Activated gamma-delta T cell treated with anti-CD3 and anti-CD28 coated beads, Interleukin-2, amount 50 U/mL, for 16 hours (primary cell): ENCODE measurements at regions not wholly inside any gene's neighbourhood (a gene's known extent, or its start where the extent isn't known, plus 50 kb on each side); places are given as distances from the start of the nearest gene placed in this dataset.

Experiments used
- DNase-seq: peaks from one replicate; pipeline ENCODE4 v3.0.0-alpha.2; 2020; ENCODE audit warnings: low read depth

DNA sequence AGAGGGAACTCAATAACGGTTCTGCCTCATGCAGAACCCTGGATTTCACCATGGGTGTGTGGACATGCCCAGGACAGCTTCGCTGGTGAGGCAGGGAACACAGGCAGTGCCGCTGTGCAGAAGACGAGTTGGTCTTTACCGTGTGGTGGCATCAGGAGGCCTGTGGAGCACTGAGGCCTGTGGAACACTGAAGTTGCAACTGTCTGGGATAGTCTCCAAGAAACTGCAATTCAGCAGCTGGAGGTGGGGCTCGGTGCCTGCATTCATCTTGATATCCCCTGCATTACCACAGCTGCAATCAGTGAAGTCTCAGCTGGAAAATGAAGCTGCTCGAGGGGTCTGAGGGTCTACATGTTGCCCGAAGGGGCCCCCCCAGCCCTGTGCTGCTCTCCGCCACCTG lies 202.4 kb upstream of the CDH4 start:
- no peak for DNase-seq

- DNase-seq: no peak
These were observed 201.6 kb upstream of the CDH4 start for GRCh38 chr20:61050336-61050890.

GRCh38 chr20:61052195-61052750 lies 199.8 kb upstream of the CDH4 start:
- no peak for DNase-seq

DNA sequence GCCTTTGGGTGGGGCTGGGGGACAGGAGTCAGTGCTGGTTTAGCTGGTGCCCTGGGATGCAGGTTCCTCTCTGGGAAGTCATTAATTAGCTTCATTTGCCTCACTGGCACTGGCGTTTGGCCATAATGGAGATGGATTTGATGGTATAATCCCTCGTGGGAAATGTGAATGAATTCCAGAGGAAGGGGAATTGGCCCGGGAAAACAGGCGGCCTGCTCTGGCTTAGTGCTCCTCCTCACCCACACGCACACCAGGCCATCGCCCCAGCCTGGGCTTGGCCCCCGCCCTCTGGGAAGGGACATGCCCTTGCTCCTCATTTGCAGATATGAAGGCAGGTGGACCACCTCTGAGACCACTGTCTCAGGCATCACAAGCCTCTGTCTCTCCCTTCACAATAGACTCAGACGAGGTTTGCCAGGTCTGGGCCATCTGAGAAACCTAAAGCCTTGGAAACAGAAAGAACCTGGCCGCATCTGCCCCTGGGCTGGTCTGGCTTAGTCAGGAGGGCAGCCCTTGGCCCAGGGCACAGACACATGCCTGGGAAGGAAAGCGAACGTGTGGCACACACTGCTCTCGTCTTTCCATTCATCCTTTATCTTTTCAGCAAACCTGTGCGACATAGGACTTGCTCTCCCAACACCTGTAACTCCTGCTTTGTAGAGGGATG lies 199.2 kb upstream of the CDH4 start:
- DNase-seq: no peak

DNA sequence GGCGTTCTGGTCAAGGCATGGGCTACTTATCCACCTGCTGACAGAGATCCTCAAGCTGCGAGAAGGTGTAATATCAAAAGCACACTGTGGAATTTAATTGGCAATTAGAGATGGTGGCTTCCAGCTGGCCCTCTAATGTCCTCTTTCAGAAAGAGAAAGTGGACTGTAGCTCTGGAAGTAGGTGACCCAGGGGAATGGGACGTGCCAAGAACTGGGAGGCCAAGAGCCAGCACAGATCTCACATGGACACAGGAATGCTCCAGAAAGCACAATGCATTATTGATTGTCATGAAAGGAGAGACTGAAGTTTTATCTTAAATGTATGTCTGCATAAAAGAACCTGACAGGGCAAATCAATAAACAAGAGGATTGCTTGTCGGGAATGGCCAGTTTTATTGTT lies 198.6 kb upstream of the CDH4 start:
- no peak for DNase-seq

GRCh38 chr20:61053889-61054288 lies 198.2 kb upstream of the CDH4 start:
- DNase-seq: no peak

- DNase-seq: no peak
These were observed 197.7 kb upstream of the CDH4 start for GRCh38 chr20:61054411-61054810.

DNA sequence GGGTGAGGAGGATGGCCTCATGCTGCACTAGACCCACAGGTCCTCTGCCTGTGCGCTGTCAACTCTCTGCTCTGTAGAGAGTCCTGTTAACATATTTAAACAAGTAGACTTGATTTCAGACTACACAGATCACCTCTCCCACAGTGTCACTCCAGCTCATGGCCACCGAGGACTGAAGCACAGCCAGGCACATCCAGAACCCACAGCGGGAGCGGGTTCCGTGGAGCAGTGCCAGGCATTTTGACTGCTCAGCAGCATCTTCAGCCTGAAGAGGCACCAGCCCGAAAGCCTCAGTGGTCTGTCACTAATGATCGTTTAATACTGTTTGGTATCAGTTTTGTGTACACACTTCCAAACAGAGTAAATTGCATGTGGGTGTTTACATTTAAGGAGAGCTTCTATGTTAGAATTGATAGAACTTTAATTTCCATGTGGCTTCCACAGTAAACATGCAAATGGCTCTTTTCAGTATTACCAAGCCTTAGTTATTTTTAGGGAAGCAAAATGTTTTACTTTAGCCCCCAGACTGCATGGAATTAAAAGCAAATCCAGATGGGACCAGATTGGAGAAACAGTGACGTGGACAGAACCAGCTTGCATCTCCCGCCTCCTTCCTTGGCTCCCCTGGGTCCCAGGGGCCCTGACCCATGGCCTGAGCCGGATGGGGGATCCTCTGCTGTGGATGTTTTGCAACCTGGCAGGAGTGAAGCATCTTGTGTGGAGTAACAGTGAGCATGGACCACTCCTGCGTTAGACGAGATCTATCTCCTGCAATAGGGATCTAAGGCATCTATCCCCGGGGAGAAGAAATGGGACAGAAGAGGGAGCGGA lies 196.7 kb upstream of the CDH4 start:
- DNase-seq: no peak

- DNase-seq: no peak
These were observed 195.9 kb upstream of the CDH4 start for GRCh38 chr20:61056116-61056515.

GRCh38 chr20:61056627-61057442 lies 195.2 kb upstream of the CDH4 start:
- DNase-seq: no peak

- DNase-seq: no peak
These were observed 194.5 kb upstream of the CDH4 start for GRCh38 chr20:61057443-61058121.

GRCh38 chr20:61061981-61062380 lies 190.1 kb upstream of the CDH4 start:
- no peak for DNase-seq

DNA sequence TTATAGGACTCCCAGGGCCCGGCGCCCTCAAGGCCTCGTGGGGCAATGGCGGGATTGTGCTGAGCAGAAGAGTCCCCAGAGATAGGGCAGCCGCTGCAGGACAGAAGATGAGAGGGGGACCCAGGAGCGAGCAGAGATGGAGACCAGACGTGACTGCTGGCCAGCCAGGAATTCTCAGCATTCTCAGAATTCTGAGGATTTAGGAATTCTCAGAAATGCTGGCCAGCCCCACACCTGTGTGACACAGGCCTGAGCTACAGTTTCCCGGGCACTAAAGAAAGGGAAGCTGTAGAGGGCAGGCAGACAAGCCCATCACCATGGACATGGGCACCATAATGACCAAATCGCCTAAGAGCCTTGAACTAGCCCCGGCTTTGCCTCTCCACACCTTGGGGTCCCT lies 186.2 kb upstream of the CDH4 start:
- no peak for DNase-seq

DNA sequence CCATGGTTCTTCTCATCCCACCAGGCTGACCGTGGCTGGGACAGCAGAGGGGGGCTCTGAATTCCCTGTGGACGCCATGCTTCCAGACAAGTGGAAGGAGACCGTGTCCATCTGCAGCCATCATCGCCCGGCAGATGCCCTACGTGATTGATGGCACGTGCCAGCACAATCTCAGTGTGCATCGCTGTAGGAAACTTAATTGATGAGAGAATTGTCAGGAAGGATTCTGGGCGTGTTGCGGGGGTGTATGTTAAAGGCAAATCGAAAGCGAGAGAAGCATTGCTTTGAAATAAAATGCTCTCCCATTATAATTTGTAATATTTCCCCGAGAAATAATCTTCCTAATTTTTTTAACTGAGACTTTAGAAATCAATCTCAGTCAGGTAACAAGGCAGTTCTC lies 185.5 kb upstream of the CDH4 start:
- DNase-seq: no peak

- DNase-seq: no peak
These were observed 184.8 kb upstream of the CDH4 start for GRCh38 chr20:61067221-61067620.

GRCh38 chr20:61072398-61072797 lies 179.7 kb upstream of the CDH4 start:
- DNase-seq: no peak

GRCh38 chr20:61073376-61073775 lies 178.7 kb upstream of the CDH4 start:
- no peak for DNase-seq

GRCh38 chr20:61082720-61083119 lies 169.3 kb upstream of the CDH4 start:
- no peak for DNase-seq

DNA sequence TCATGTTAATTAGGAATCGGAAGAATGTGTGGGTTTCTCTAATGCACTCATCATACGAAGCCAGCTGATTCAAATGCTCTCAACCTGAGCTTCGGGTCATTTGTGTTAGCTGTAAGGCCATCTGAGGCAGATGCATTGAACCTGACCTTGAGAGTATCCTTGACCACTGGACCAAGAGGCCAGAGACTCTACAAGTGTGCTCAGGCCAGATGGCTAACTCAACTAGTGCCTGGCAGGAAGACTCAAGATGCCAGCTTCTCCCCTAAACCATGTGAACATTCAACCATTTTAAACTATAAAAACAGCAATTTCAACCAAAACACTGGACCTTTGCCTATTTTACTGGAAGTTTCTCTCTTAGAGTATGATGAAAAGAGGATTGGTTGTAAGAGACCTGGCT lies 168.6 kb upstream of the CDH4 start:
- no peak for DNase-seq

GRCh38 chr20:61086031-61086430 lies 166.0 kb upstream of the CDH4 start:
- no peak for DNase-seq

DNA sequence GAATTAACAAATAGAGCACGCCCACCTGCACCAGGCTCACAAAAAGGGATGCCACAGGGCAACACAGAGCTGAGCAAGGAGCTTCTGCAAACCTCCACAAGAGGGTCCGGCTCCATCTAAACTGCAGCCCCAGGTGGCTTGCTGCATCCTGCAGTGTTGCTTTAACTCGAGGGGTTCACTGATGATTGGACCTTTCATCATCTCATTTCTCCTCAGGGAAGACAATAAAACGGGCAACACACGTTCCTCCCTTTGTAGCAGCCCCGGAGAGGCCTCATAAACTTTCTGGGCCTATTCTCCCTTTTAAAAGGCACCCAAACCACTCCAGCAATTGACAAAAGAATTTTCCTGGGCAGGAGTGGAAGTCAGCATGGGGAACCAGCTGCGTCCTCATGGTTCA lies 161.5 kb upstream of the CDH4 start:
- no peak for DNase-seq

- DNase-seq: no peak
These were observed 159.8 kb upstream of the CDH4 start for GRCh38 chr20:61092251-61092650.
